GM12878 (cell line): ENCODE measurements at regions not wholly inside any gene's neighbourhood (a gene's known extent, or its start where the extent isn't known, plus 50 kb on each side); places are given as distances from the start of the nearest gene placed in this dataset.

Experiments
- ATAC-seq: fragments of 200-7000 bp; cut with Tn5 transposase; 3 replicates; pipeline ENCODE4 v1.9.1; 2020; ENCODE audit warnings: mild to moderate bottlenecking, moderate library complexity
- BruUV-seq: library from RNA; stranded (reverse); fragments of 400-500 nt; replicated peaks from 2 replicates; lab custom pipeline; 2021; lab: Mats Ljungman, UMichigan
- CTCF ChIA-PET: fragments of 300-600 bp; sonication (Branson Sonifier 250); formaldehyde crosslinking; extraction: SDS; loops from one replicate; lab custom pipeline; 2021; ENCODE audit warnings: inconsistent platforms; lab: Yijun Ruan, JAX
- POLR2A ChIA-PET: fragments of 350-600 bp; formaldehyde crosslinking; extraction: SDS; loops from one replicate; lab custom pipeline; 2021; ENCODE audit warnings: inconsistent platforms; lab: Charles Lee
- RAD21 ChIA-PET: fragments of 300-600 bp; sonication (Branson Sonifier 250); formaldehyde crosslinking; loops from one replicate; lab custom pipeline; 2023; ENCODE audit warnings: antibody characterized with exemption; ENCODE audit not compliant: unreplicated experiment; lab: Charles Lee
- SMC1A ChIA-PET: fragments of 300-600 bp; sonication (Branson Sonifier 250); formaldehyde crosslinking; loops from one replicate; lab custom pipeline; 2023; ENCODE audit not compliant: unreplicated experiment, uncharacterized antibody; lab: Charles Lee
- DNase-seq: peaks from one replicate; pipeline ENCODE4 v3.0.0-alpha.2; 2011; ENCODE audit warnings: low read depth, low spot score
- FAIRE-seq: peaks from 3 replicates; lab custom pipeline; 2011; peaks lifted over from hg19 to GRCh38; lab: Jason Lieb, UNC
- H2AFZ ChIP-seq: 2 replicates; pipeline ENCODE4 v1.6.0; 2011; ENCODE audit warnings: low read depth, low read length, control low read depth; ENCODE audit not compliant: control insufficient read depth
- H3K27ac ChIP-seq: 2 replicates; pipeline ENCODE4 v1.5.1; 2011; ENCODE audit warnings: control low read depth; ENCODE audit not compliant: control insufficient read depth, insufficient read depth
- H3K27me3 ChIP-seq, 2 experiments: replicated peaks in 1 of 2; 2 replicates each; pipeline versions ENCODE4 v1.6.0 to v1.6.1; 2011; ENCODE audit warnings: low read length in 1 of 2; ENCODE audit not compliant: control insufficient read depth in 2 of 2, insufficient read depth in 2 of 2
- H3K36me3 ChIP-seq, 2 experiments: 2 replicates each; pipeline ENCODE4 v1.5.1; 2011; ENCODE audit warnings: low read length in 1 of 2; ENCODE audit not compliant: control insufficient read depth in 2 of 2, insufficient read depth in 2 of 2
- H3K4me1 ChIP-seq: 2 replicates; pipeline ENCODE4 v1.6.1; 2011; ENCODE audit warnings: mild to moderate bottlenecking, low read length, moderate library complexity, mixed read lengths; ENCODE audit not compliant: control insufficient read depth, insufficient read depth
- H3K4me2 ChIP-seq: 2 replicates; pipeline ENCODE4 v1.6.0; 2011; ENCODE audit warnings: control low read depth; ENCODE audit not compliant: control insufficient read depth, insufficient read depth
- H3K4me3 ChIP-seq: fragments of 200-600 bp; sonication (generic); 2 replicates; pipeline ENCODE4 v1.5.1; 2016
- H3K79me2 ChIP-seq: 2 replicates; pipeline ENCODE4 v1.6.0; 2011; ENCODE audit warnings: low read length; ENCODE audit not compliant: control insufficient read depth, insufficient read depth
- H3K9ac ChIP-seq: 2 replicates; pipeline ENCODE4 v1.8.0; 2011; ENCODE audit warnings: low read length, control low read depth, mixed read lengths; ENCODE audit not compliant: control insufficient read depth, insufficient read depth
- H3K9me3 ChIP-seq: replicated peaks from 3 replicates; pipeline ENCODE4 v1.5.1; 2011; ENCODE audit warnings: mild to moderate bottlenecking, low read length; ENCODE audit not compliant: control insufficient read depth, insufficient read depth
- H4K20me1 ChIP-seq: 2 replicates; pipeline ENCODE4 v1.6.0; 2011; ENCODE audit not compliant: control insufficient read depth, insufficient read depth
- BRCA1 ChIP-seq: IDR thresholded peaks from 2 replicates; pipeline ENCODE4 v1.6.1; 2011; ENCODE audit warnings: low read depth, low read length, improper control_type of control experiment
- CHD2 ChIP-seq: IDR thresholded peaks from 2 replicates; pipeline ENCODE4 v1.6.1; 2011; ENCODE audit warnings: low read depth, low read length, improper control_type of control experiment, borderline replicate concordance
- E4F1 ChIP-seq: fragments of 450-650 bp; IDR thresholded peaks from 2 replicates; pipeline ENCODE4 v1.6.1; 2018; ENCODE audit warnings: borderline replicate concordance, mild to moderate bottlenecking; ENCODE audit not compliant: partially characterized antibody
- MAX ChIP-seq: IDR thresholded peaks from 2 replicates; pipeline ENCODE4 v1.6.1; 2012; ENCODE audit warnings: low read depth, low read length, improper control_type of control experiment
- NFIC ChIP-seq: IDR thresholded peaks from 2 replicates; pipeline ENCODE4 v1.6.1; 2012; ENCODE audit warnings: low read depth, mild to moderate bottlenecking, inconsistent platforms, low read length, moderate library complexity
- NRF1 ChIP-seq: conservative IDR thresholded peaks from 2 replicates; pipeline ENCODE4 v1.6.1; 2011; ENCODE audit warnings: mild to moderate bottlenecking, low read depth, low read length, improper control_type of control experiment
- PAX8 ChIP-seq: fragments of 450-650 bp; IDR thresholded peaks from 2 replicates; pipeline ENCODE4 v1.6.1; 2017; ENCODE audit warnings: mild to moderate bottlenecking, moderate library complexity
- POU2F2 ChIP-seq: IDR thresholded peaks from 3 replicates; pipeline ENCODE4 v1.6.1; 2011; ENCODE audit warnings: low read depth, mild to moderate bottlenecking, low read length, borderline replicate concordance
- RELB ChIP-seq: fragments of 450-650 bp; IDR thresholded peaks from 2 replicates; pipeline ENCODE4 v1.6.1; 2017; ENCODE audit warnings: low read depth, mild to moderate bottlenecking, moderate library complexity
- SIX5 ChIP-seq: IDR thresholded peaks from 2 replicates; pipeline ENCODE4 v1.6.1; 2011; ENCODE audit warnings: mild to moderate bottlenecking, low read depth, low read length, moderate library complexity; ENCODE audit not compliant: severe bottlenecking
- STAT1 ChIP-seq: fragments of 450-650 bp; conservative IDR thresholded peaks from 2 replicates; pipeline ENCODE4 v1.6.1; 2014; ENCODE audit warnings: antibody characterized with exemption, mild to moderate bottlenecking
- USF1 ChIP-seq: IDR thresholded peaks from 2 replicates; pipeline ENCODE4 v1.6.1; 2011; ENCODE audit warnings: borderline replicate concordance, low read depth, mild to moderate bottlenecking, moderate library complexity, mixed read lengths, low read length; ENCODE audit not compliant: insufficient read depth; ENCODE audit errors: extremely low read length
- YBX1 ChIP-seq: fragments of 450-650 bp; IDR thresholded peaks from 2 replicates; pipeline ENCODE4 v1.6.1; 2016; ENCODE audit warnings: antibody characterized with exemption
- ZBTB4 ChIP-seq: fragments of 450-650 bp; formaldehyde crosslinking; IDR thresholded peaks from 2 replicates; pipeline ENCODE4 v1.4.0; 2022; ENCODE audit warnings: mild to moderate bottlenecking, moderate library complexity
- ZNF622 ChIP-seq: fragments of 450-650 bp; IDR thresholded peaks from 2 replicates; pipeline ENCODE4 v1.6.1; 2017; ENCODE audit warnings: mild to moderate bottlenecking, inconsistent platforms
- WGBS: methylation state at CpG from one replicate; pipeline ENCODE4 v1.1.6; 2016; ENCODE audit warnings: low lambda C conversion rate; ENCODE audit not compliant: insufficient replicate concordance, insufficient coverage; ENCODE audit errors: missing lambda C conversion rate; 5-methylcytosine and 5-hydroxymethylcytosine counted together
- in situ Hi-C: fragments of 300-500 bp; cut with MboI; formaldehyde crosslinking; loops from 9 replicates; pipeline ENCODE4 v1.14.3; 2018; ENCODE audit warnings: mixed read lengths
- intact Hi-C: fragments of 100-400 bp; cut with micrococcal nuclease; formaldehyde crosslinking; loops from one replicate; pipeline ENCODE4 v1.14.2; 2022; ENCODE audit not compliant: unreplicated experiment

- no peak overlapping the region for H2AFZ ChIP-seq
- WGBS, result 41% methylated on average over 10 of the region's 10 CpGs
- H3K4me3 ChIP-seq, result no peak overlapping the region
- no TSS peak for BruUV-seq
- intact Hi-C loops (no loop called here), in situ Hi-C loops (no loop called here)
- CTCF ChIA-PET, result no interaction called here
- H3K9me3 ChIP-seq, result no peaks in the 10 kb centered on the region
- H3K27me3 ChIP-seq, result no peaks in the 10 kb centered on the region
- DNase-seq, result no peak
- RAD21 ChIA-PET, result no interaction called here
- POLR2A ChIA-PET, result no interaction called here
- no peaks in the 10 kb centered on the region for H3K4me1 ChIP-seq
- no peak for ATAC-seq
- FAIRE-seq, result no peak
- no peak overlapping the region for H3K27ac ChIP-seq
- SMC1A ChIA-PET, result no interaction called here
- H3K4me2 ChIP-seq, result no peak overlapping the region
- no peaks in the 10 kb centered on the region for H3K79me2 ChIP-seq
- no peaks in the 10 kb centered on the region for H4K20me1 ChIP-seq
- H3K9ac ChIP-seq, result no peak overlapping the region
- H3K36me3 ChIP-seq, result no peaks in the 10 kb centered on the region
- no peak for TF ChIP-seq USF1
- no peak for TF ChIP-seq POU2F2
- TF ChIP-seq SIX5, result no peak
- no peak for TF ChIP-seq YBX1
- TF ChIP-seq NFIC, result no peak
- TF ChIP-seq E4F1, result no peak
- no peak for TF ChIP-seq ZBTB4
- TF ChIP-seq MAX, result no peak
- TF ChIP-seq PAX8, result no peak
- no peak for TF ChIP-seq NRF1
- TF ChIP-seq CHD2, result no peak
- TF ChIP-seq BRCA1, result no peak
- no peak for TF ChIP-seq ZNF622
- TF ChIP-seq RELB, result no peak
- no peak for TF ChIP-seq STAT1
These were observed 131.2 kb upstream of the TBX3 start for GRCh38 chr12:114815026-114815795.
